Stimulated activated CD4-positive, alpha-beta T cell treated with anti-CD3 and anti-CD28 coated beads, Interleukin-1b, Interleukin-23, amount 100 ng/mL, for 4 hours (primary cell): ENCODE measurements at regions not wholly inside any gene's neighbourhood (a gene's known extent, or its start where the extent isn't known, plus 50 kb on each side); places are given as distances from the start of the nearest gene placed in this dataset.

ENCODE experiments used
- DNase-seq, 2 donors: peaks; one replicate each; pipeline ENCODE4 v3.0.0-alpha.2; 2020; ENCODE audit warnings: low read depth in 2 of 2

GRCh38 chr15:38647683-38648082 is 83.1 kb upstream of the RASGRP1 start:
- no peak for DNase-seq

DNA sequence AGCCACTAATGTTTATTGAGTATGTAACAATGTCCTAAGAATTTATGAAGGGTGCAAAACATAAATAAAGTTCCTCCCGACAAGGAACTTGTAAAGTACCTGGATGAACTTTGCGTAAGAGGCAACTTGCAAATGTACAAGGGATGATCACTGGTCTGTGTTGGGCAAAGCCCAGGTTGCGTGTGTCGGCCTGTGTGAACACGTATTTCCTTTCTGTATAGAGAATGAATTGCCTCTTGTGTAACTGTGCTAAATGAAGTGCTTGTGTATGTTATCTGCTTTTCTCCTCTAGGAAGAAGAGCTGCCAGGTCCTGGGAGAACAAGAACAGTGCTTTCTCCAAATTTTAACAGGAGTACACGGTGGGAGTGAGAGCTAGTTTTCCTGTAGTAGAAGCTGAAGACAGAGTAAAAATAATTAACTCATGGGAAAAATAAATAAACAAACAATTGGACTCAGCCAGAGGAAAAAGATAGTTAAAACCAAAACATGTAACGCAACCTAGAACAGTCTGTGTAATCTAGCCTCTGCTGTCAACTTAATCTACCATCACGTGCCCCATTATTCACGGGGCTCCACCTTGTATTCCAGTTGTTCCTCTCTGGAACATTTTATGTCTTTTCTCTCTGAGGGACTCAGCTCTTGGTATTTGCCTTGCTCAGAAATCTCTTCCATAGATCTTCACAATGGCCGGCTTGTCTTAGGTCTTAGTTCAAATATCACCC is 83.7 kb upstream of the RASGRP1 start:
- no peak for DNase-seq

GRCh38 chr15:38650384-38650783 is 85.8 kb upstream of the RASGRP1 start:
- DNase-seq, result no peak

- DNase-seq, result no peak
Observed at GRCh38 chr15:38650936-38651327, 86.3 kb upstream of the RASGRP1 start.

GRCh38 chr15:38651328-38652038 is 86.9 kb upstream of the RASGRP1 start:
- peak in 1 of 2 donors; percentile 46 for DNase-seq

GRCh38 chr15:38652183-38652794 is 87.7 kb upstream of the RASGRP1 start:
- DNase-seq, result no peak

DNA sequence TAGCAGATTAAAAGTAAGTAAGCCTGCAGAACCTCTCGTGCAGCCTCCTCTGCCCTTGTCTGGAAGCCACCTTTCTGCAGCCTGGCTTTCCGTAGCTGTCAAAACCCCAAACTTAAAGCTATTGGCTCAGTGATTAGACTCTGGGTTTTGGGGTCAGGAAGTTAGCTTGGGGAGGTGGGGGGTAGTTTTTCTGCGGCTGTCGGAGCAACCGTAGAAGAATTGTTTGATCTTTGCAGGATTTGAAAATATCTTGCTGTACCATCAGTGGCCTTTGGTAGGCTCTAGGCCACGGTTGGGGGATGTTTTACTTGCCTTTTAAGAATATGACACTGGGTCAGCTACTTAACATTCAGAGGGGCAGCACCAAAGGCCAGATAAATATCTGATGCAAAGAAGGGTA is 88.4 kb upstream of the RASGRP1 start:
- DNase-seq, result peak in 1 of 2 donors; percentile 31

DNA sequence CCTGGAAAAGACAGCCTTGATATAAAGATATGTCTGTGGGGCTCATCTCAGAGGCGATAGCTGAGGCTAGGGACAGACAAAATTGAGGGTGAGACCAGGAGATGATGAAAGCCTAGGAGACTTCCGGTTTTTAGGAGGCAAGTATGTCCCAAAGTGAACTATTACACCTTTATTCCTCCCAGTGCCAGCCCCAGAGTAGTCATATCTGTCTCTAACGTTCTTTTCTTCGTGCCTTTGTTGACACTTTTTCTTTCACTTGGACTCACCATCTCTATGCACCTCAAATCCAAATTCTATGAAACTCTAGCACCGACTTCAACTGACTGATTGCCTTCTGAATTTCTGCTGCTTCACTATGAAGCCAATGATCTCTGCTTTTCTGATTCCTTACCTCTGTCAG is 93.8 kb upstream of the RASGRP1 start:
- DNase-seq, result no peak

DNA sequence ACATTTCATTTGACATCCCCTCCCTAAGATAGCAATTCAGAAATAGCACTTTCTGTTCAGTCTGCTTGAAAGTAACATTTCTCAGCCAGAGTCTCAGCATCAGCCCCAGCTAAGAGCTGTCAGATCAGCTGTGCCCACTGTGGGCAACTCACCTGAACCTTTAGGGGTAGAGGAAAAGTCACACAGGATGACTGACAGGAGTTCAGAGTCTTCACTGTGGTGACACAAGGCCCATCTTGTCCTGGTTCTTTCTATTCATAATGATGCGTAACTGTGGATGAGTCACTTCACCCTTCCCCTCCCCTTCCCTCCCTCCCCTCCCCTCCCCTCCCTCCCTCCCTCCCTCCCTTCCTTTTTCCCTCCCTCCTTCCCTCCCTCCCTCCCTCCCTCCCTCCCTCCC is 96.1 kb upstream of the RASGRP1 start:
- no peak for DNase-seq

DNA sequence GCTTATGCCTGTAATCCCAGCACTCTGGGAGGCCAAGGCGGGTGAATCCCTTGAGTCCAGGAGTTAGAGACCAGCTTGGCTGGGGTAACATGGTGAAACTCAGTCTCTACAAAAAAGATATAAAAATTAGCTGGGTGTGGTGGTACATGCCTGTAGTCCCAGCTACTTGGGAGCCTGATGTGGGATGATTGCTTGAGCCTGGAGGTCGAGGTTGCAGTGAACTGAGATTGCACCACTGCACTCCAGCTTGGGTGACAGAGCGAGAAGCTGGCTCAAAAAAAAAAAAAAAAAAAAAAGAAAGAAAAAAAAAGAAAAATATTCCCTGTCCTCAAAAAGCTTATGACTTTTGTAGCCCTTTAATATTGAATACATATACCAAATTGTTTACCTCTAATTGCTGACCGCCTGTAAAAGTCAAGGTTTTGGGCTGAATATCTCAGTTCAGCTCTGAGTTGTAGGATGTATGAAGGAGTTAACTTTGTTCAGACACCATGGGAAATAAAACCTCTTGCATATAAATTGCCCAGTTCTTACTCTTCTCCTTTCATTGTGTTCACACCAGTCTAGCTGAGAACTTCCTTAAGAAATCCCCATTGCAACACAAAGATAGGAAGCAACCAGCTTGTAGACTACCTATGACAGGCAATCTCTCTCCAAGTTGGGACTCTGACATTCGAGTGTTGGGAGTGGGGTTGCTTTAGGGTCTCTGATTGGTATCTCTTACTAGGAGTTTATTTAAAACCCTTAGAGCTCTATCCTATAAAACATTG is 97.6 kb upstream of the RASGRP1 start:
- DNase-seq, result no peak

DNA sequence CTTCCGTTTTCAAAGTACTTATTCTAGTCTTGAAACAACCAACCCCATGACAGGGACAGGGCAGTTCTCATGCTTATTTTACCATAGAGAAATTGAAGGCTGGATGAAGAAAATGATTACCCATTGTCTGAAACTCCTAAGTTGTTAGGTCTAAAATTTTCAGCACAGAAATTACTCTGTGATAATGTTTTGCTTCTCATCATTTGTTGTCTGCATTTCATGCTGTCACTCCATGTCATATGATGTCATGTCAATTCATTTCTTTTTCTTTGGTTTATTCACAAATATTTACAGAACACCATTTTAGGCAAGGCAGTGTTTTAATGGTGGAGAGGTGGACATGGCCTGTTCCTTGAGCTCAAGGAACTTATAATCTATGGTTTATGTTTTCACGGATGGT is 98.2 kb upstream of the RASGRP1 start:
- no peak for DNase-seq

- no peak for DNase-seq
Observed at GRCh38 chr15:38665586-38666305, 101.1 kb upstream of the RASGRP1 start.

GRCh38 chr15:38666865-38667510 is 102.4 kb upstream of the RASGRP1 start:
- DNase-seq, result no peak

GRCh38 chr15:38667890-38668850 is 103.6 kb upstream of the RASGRP1 start:
- no peak for DNase-seq

DNA sequence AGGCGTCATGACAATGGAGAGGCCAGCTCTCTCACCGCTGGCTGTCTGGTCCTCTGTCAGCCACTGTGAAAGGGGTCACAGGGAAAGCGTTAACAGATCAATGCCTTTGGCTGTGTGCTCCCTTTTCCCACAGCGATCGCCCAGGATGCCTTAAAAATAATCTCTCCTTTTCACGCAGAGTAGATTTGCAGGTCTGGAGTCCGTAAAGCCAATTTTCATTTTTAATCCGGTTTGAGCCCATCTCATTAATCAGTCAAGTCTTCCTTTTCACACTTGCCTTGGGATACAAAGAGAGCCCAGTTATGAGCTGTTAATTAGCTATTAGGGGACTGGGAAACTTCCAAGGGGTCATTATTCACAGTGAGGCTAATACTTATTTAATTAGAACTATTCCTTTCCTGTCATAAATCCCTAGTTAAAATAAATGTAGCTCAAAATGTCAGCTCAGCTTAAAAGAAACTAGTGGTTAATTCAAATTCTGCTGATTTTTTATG is 104.3 kb upstream of the RASGRP1 start:
- no peak for DNase-seq

DNA sequence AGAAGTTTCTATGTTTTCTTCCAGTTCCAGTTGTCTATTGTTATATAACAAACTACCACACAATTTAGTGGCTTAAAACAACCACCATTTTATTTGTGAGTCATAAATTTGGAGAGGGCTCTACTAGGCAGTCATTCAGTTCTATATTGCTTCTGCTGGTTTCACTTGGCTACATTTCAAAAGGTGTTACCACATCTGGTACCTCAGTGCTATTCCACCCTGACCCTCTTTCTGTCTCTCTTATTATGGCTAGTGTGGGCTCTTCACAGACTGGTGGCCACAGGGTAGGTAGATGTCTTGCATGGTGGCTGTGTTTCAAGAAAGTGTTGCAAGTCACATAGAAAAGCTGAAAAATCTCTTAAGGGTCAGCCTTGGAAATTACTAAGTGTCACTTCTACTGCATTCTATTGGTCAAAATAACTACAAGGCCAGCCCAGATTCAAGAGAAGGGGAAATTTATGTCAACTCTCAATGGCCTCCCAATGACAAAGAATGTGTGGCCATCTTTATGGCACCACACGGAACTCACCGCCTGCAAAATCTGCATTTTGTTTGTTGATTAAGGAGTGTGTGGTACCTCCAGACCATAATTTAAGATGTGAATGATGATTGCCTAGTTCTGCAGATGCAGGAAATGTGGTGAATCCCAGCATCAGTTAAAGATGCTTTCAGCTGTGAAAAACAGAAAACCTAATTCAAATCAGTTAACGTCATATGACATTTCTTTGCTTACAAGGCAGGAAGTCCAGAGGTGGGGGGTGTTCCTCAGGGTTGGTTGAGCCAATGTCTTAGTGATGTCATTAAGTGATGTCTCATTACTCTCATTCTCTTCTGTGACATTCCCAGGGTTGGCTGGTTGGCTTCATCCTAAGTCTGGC is 105.8 kb upstream of the RASGRP1 start:
- DNase-seq, result peak in 1 of 2 donors; percentile 46

GRCh38 chr15:38671006-38671387 is 106.4 kb upstream of the RASGRP1 start:
- no peak for DNase-seq

GRCh38 chr15:38671675-38672254 is 107.2 kb upstream of the RASGRP1 start:
- peak in 1 of 2 donors; percentile 29 for DNase-seq
